HK-2 (cell line): ENCODE measurements at regions not wholly inside any gene's neighbourhood (a gene's known extent, or its start where the extent isn't known, plus 50 kb on each side); places are given as distances from the start of the nearest gene placed in this dataset.
"Not testable (repeated sequence)": the region's sequence is repeated elsewhere in the genome, so short reads cannot be mapped to it uniquely, and the experiment has no call there.

Experiments used
- DNase-seq: peaks from one replicate; pipeline ENCODE4 v3.0.0-alpha.2; 2018; ENCODE audit not compliant: unreplicated experiment

GRCh38 chr10:29725133-29725720 lies 90.5 kb upstream of the SVIL start:
- no peak for DNase-seq

GRCh38 chr10:29723726-29724125 lies 89.0 kb upstream of the SVIL start:
- no peak for DNase-seq

DNA sequence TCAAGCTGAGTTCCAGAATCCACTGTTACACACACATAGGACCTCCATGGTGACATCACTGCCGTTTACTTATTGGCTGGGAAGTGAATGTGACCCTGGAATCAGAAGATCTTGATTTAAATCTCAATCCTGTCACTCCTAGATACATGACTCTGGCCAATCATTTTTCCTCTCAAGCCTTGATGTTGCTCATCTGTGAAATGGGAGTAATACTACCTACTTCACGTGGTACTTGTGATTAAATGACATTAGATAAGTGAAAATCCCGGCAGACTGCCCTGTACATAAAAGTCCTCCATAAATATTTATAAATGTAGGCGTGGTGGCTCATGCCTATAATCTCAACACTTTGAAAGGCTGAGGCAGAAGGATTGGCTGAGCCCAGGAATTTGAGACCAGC lies 88.0 kb upstream of the SVIL start:
- no peak for DNase-seq

- DNase-seq: no peak
Measured at GRCh38 chr10:29720149-29720548, 85.4 kb upstream of the SVIL start.

DNA sequence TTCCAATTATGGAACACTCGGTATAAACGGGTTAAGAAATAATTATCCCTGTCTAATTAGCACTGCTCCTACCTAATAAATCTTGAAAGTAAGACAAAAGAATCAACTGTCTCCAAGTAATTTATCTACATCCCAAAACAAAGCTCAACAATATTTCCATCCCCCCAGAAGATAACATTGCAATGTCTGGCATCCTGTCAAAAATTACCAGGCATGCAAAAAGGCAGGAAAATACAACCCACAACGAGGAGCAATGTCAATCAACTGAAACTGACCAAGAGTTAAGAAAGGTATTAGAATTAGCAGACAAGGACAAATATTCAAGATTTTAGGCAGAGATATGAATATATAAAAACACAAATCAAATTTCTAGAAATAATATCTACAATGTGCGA lies 84.5 kb upstream of the SVIL start:
- DNase-seq: no peak

GRCh38 chr10:29715296-29715695 lies 80.5 kb upstream of the SVIL start:
- no peak for DNase-seq

- no peak for DNase-seq
Measured at GRCh38 chr10:29714096-29714874, 79.5 kb upstream of the SVIL start.

DNA sequence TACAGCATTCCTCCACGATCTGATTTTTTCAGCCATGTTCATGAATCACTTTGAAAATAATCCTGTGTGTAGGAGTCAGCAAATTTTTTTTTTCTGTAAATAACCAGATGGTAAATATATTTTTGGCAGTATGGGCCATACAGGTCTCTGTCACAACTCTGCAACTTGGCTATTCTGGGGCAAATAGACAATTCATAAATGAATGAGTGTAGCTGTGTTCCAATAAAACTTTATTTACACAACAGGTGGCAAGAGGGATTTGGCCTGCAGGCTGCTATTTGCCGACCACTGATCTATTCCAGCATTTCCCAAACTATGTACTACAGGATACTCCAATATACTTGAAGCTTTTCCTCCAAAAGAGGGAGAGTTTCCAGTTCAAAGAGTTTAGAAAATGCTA lies 78.7 kb upstream of the SVIL start:
- DNase-seq: no peak

DNA sequence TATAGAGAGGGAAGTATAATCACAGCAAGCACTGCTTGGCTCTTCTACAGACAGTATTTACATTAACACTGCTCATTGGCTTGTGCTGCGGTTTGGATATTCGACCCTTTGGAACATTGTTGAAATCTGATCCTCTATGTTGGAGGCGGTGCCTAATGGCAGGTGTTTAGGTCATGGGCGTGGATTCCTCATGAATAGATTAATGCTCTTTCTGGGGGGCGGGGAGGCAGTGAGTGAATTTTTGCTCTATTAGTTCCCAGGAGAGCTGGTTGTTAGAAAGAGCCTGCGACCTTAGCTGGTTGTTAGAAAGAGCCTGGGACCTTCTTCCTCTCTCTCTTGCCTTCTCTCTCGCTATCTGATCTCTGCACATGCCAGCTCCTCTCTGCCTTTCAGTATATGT lies 77.3 kb upstream of the SVIL start:
- DNase-seq: no peak

- DNase-seq: no peak
Measured at GRCh38 chr10:29710128-29710527, 75.4 kb upstream of the SVIL start.

- no peak for DNase-seq
Measured at GRCh38 chr10:29709484-29710002, 74.8 kb upstream of the SVIL start.

GRCh38 chr10:29703271-29703670 lies 68.5 kb upstream of the SVIL start:
- no peak for DNase-seq

DNA sequence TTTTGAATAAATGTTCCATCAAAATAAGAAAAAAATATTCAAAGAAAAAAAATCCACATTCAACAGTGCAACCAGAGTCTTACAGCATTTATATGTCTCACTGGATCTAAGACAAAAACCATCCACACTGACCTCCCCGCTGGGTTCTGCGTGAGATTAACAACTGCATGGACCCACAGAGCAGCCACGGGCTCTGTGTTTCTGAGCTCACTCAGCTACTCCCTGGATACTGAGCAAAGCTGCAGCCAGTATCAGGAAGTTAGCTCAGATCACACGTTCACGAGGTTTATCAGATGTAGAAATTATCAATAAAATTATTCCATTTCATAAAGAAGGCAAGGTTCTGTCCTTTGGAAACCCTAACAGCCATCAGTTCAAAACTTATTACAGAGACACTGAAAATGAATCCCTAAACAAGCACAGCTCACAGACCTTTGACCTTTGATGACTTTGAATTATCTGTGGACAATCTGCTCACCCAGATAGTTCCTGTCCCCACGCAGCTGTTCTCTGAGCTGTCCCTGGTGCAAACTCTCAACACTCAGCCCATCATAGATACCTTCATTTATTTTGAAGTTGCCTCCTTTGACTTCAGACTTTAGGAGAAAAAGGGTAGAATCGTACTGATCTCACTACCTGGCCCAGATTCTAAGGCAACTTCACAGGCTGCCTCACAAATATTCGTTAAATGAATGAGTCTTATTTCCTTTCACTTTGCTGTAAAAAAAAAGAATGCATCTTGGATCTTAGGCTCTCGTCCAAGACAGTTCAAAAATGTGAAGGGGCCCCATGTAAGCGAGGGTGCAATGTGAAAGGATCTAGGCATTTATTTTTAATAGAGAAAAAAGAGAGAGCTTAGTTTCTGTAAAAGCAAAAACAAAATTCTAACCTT lies 67.7 kb upstream of the SVIL start:
- DNase-seq: no peak

DNA sequence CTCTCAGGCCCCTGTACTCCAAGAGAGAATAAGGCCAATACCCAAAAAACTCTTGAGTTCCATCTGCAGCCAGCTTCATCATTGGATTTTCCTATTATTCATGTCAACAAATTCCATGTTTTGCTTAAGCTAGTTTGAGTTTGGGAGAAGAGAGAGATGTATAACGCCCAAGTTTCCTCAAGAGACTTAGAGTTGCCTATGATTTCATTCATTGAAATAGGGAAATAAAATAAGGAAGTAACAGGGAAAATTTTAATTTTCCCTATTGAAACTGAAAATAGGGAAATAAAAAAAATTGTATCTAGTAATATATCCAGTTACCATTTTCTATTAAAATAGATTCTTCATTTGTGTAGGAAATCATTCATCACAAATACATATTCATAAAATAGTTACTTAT lies 66.5 kb upstream of the SVIL start:
- no peak for DNase-seq

GRCh38 chr10:29699621-29700020 lies 64.8 kb upstream of the SVIL start:
- DNase-seq: no peak

- no peak for DNase-seq
Measured at GRCh38 chr10:29698773-29699490, 64.2 kb upstream of the SVIL start.

GRCh38 chr10:29696581-29696980 lies 61.8 kb upstream of the SVIL start:
- not testable (repeated sequence) for DNase-seq

DNA sequence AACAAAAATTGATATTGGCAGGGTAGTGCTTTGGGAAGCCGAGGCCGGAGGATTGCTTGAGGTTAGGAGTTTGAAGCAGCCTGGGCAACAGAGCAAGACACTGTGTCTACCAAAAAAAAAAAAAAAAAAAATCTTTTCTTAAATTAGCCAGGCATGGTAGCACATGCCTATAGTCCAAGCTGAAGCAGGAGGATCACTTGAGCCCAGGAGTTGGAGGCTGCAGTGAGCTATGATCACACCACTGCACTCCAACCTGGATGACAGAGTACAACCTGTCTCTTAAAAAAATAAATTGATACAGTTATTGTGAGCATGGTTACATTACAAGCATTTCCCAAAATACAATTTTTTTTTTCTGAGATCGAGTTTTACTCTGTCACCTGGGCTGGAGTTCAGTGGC lies 59.4 kb upstream of the SVIL start:
- DNase-seq: no peak

- DNase-seq: no peak
Measured at GRCh38 chr10:29692121-29692539, 57.4 kb upstream of the SVIL start.

GRCh38 chr10:29691564-29692072 lies 56.8 kb upstream of the SVIL start:
- no peak for DNase-seq

- DNase-seq: no peak
Measured at GRCh38 chr10:29689001-29689400, 54.2 kb upstream of the SVIL start.

DNA sequence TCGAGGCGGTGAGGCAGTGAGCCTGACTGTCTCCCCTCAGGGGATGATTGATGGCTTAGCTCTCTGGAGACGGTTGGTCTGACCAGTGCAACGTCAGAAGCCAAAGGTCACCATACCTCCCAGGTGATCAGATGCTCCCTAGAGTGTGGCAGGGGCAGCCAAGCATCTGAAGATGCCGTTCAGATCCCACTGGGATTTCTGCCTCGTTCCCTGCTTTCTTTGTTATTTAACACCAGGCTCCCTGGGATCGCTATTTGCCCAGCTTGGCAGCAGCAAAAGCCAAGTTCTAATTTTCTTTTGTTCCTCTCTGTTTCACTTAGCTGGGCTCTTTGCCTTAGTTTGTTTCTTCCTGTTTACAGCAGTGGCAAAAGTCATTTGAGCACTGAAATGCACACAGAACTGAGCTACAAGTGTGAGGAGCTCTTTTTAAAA lies 53.5 kb upstream of the SVIL start:
- DNase-seq: no peak
